ENCODE measurements at regions not wholly inside any gene's neighbourhood (a gene's known extent, or its start where the extent isn't known, plus 50 kb on each side); places are given as distances from the start of the nearest gene placed in this dataset.

DNA sequence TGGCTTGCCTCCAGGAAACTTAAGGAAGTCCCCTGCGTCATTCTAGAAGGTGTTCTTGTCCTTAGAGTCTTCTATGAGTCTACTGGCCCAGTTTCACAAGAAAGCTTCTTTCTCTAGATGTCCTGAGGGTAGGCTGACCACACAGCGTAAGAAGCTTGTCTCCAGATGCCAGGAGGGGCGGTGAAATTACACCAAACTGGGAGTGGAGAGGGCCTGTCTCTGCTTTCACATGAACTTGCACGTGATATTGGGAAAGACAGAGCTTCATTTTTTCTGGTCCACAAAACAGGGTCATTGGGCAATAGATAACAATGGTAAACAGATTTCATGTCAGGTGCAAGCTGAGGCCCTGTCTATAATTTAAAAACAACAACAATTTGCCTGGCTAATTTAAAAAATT lies 85.7 kb upstream of the TBX3 start:
- TF ChIP-seq, protein P1, sequence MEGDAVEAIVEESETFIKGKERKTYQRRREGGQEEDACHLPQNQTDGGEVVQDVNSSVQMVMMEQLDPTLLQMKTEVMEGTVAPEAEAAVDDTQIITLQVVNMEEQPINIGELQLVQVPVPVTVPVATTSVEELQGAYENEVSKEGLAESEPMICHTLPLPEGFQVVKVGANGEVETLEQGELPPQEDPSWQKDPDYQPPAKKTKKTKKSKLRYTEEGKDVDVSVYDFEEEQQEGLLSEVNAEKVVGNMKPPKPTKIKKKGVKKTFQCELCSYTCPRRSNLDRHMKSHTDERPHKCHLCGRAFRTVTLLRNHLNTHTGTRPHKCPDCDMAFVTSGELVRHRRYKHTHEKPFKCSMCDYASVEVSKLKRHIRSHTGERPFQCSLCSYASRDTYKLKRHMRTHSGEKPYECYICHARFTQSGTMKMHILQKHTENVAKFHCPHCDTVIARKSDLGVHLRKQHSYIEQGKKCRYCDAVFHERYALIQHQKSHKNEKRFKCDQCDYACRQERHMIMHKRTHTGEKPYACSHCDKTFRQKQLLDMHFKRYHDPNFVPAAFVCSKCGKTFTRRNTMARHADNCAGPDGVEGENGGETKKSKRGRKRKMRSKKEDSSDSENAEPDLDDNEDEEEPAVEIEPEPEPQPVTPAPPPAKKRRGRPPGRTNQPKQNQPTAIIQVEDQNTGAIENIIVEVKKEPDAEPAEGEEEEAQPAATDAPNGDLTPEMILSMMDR (IDR thresholded peaks at IDR 0.05; ENCODE audit: low read depth, low read length, missing input control) = no peak
- TF ChIP-seq FOXA2 (IDR thresholded peaks at IDR 0.05) = no peak
- TF ChIP-seq, protein P2, sequence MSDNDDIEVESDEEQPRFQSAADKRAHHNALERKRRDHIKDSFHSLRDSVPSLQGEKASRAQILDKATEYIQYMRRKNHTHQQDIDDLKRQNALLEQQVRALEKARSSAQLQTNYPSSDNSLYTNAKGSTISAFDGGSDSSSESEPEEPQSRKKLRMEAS (IDR thresholded peaks at IDR 0.05) = peak; percentile 12
- TF ChIP-seq YY1 (IDR thresholded peaks at IDR 0.05) = peak; percentile 25
- no peak for TF ChIP-seq GABPA (IDR thresholded peaks at IDR 0.05 in 1 of 2, conservative IDR thresholded peaks at IDR 0.05 in 1 of 2)
- TF ChIP-seq RXRA (IDR thresholded peaks at IDR 0.05) = peak in 1 of 2 donors; percentile 79
- TF ChIP-seq, protein P3, sequence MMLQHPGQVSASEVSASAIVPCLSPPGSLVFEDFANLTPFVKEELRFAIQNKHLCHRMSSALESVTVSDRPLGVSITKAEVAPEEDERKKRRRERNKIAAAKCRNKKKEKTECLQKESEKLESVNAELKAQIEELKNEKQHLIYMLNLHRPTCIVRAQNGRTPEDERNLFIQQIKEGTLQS (IDR thresholded peaks at IDR 0.05) = no peak
- TF ChIP-seq TAF1 (conservative IDR thresholded peaks at IDR 0.05) = no peak
- TF ChIP-seq, protein P4, sequence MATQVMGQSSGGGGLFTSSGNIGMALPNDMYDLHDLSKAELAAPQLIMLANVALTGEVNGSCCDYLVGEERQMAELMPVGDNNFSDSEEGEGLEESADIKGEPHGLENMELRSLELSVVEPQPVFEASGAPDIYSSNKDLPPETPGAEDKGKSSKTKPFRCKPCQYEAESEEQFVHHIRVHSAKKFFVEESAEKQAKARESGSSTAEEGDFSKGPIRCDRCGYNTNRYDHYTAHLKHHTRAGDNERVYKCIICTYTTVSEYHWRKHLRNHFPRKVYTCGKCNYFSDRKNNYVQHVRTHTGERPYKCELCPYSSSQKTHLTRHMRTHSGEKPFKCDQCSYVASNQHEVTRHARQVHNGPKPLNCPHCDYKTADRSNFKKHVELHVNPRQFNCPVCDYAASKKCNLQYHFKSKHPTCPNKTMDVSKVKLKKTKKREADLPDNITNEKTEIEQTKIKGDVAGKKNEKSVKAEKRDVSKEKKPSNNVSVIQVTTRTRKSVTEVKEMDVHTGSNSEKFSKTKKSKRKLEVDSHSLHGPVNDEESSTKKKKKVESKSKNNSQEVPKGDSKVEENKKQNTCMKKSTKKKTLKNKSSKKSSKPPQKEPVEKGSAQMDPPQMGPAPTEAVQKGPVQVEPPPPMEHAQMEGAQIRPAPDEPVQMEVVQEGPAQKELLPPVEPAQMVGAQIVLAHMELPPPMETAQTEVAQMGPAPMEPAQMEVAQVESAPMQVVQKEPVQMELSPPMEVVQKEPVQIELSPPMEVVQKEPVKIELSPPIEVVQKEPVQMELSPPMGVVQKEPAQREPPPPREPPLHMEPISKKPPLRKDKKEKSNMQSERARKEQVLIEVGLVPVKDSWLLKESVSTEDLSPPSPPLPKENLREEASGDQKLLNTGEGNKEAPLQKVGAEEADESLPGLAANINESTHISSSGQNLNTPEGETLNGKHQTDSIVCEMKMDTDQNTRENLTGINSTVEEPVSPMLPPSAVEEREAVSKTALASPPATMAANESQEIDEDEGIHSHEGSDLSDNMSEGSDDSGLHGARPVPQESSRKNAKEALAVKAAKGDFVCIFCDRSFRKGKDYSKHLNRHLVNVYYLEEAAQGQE (IDR thresholded peaks at IDR 0.05) = no peak

All from liver (tissue), 3 donors.